ENCODE measurements at regions not wholly inside any gene's neighbourhood (a gene's known extent, or its start where the extent isn't known, plus 50 kb on each side); places are given as distances from the start of the nearest gene placed in this dataset.
A peak's percentile ranks its signal among the peaks of the same experiment; 100 is the strongest.

DNA sequence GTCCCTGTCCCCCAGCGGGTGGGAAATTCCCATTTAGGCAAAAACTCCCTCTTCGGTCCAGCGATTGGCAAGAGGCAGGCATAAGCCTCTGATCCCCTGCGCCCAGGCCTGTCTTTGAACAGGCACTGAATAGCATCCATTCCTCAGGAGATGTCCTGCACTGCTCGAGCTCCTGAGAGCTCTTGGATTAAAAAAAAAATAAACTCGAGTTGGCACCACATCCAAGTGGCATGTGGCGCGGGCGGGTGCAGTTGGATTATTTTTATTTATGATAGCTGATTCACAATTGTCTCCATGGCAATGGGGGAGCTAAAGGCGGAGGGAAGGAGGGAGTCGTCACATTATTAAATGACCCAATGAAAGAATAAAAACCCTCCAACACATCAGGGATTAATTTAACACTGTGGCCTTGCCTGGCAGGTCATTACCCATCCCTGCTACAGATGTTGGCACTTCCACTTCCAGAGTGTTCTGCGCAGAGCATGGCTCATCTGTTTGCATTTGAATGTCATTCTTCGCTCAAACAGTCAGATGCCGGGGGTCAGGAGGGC is 207.2 kb downstream of the AACS start:
- DNase-seq = no peak

GRCh38 chr12:125276567-125276966 is 211.3 kb downstream of the AACS start:
- no peak for DNase-seq

DNA sequence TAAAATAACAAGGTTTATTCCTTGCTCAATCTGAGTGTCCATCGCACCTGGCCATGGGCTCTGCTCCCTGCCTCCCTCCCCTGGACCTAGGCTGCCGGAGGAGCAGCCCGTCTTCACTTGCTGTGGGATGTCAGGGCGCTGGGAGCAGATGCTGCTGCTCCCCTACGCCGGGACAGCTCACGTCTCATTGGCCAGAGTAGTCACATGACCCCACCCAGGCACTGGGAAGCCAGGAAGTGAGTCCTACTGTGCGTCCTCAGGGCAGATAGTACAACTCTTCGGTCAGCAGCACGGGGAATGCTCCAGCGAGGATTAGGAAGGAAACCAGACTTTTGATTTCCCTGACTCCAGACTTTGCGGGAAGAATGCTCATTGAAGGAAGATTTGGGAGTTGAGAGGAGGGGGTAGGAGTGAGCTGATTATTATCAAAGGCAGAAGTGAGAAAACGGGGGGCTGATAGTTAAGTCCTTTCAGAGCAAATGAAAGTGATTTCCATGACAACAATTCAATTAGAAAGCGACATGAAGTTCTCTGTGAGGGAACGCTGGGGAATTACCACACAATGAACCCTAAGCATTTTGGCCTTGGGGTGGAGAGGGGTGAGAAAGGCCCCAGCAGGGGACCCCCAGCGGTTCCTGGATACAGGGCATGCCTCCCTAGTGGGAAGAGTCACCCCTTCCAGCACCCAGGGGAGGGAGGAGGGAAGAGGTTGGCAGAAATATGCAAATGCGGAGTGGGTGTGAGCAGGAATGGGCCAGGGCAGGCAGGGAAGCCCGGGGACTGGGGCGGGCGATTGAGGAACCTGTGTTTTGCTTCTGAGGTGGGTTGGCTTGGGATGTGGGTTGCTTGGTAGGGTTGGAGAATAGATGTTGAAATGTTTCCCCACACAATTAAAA is 215.5 kb downstream of the AACS start:
- DNase-seq = no peak

DNA sequence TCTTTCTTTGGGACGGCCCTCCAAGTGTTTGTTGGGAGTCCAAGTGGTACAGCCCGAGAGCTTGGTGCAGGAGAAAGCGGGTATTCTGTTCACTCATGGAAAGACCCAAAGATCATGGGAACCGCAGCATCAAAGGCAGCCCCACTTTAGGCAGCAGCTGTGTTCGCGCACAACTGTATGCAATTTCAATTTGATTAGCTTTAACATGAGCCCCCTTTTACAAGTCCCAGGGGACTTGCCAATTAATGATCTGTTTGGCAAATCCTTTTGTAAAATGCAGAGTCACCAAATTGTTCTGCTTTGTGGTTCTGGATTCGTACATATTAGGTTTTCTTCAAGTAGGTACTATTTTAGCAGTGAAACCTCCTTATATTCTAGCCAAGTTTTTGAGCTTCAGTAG is 217.7 kb downstream of the AACS start:
- peak; percentile 8 for DNase-seq

- DNase-seq = peak; percentile 46
Observed at GRCh38 chr12:125283521-125283920, 218.3 kb downstream of the AACS start.

DNA sequence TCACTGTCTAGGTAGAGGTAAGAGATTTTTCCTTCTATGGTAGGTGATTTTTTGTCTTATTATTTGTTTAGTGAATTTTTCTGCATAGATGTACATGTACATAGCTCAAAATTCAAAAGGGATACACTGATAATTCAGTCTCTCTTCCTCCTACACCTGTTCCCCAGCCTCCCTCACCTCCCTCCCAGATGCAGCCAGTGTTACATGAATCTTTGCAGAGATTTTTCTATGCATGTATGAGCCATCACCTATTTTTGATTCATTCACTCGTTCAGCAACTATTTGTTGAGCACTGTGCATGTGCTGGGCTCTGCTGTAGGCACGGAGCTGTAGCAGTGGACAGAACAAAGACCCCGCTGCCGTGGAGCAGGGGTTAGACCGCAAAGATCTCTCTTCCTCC is 218.9 kb downstream of the AACS start:
- DNase-seq = no peak

DNA sequence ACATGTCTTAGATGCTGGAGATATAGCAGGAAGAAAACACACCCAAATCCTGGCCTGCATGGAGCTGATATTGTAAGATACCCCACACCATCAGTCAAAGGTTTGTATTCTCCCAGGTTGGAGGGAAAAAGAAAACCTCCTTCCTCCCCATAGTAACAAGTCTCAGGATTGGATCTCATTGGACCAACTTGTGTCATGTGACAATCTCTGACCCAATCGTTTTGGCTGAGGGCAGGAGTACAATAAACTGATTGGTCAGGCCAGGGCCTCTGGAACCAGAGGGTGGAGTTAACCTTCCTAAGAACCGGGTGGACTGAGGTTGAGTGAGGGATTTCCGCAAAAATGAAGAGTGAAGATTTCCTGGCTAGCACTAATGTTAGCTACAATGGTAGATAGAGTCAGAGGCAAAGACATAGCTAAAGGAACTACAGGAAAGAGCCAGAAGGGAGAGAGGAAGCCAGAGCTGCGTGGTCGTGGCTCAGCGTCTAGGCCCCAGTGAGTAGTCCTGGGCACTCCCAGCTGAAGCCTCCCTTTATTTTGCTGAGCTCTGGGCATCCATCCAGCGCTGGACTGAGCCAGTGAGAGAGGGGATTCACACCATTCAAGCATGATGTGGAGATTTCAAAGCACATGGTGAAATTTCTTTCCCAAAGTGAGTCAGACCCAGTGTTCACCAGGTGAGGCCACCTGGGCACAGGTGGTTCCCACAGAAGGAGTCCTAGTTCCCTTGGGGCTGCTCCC is 219.9 kb downstream of the AACS start:
- no peak for DNase-seq

GRCh38 chr12:125286005-125286727 is 220.9 kb downstream of the AACS start:
- DNase-seq = no peak

DNA sequence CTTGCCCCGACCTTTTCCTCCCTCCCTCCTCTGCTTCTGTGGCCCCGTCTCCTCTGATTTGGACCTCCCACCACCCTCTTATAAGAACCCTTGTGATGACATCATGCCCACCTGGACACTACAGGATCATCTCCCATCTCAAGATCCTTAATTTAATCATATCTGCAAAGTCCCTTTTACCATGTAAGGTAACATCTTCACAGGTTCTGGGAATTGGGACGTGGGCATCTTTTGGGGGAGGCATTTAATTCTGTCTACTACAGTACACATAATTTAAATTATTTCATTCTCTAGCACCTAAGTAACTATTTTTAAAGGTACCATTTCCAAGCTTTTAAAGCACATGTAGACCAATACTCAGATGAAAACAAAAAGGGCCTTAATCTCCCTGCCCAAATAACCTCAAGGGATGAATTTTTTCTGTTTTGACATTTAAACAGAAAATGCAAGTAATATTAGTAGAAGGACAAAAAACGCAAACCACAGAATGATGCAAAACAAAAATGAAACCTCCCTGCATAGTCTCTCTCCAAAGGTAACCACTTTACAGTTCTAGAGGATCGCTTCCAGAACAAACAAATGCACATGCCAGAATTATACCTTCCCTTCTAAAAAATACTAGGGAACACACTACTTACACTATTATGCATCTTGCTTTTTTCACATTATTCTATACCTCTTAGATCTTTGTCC is 222.1 kb downstream of the AACS start:
- no peak for DNase-seq

DNA sequence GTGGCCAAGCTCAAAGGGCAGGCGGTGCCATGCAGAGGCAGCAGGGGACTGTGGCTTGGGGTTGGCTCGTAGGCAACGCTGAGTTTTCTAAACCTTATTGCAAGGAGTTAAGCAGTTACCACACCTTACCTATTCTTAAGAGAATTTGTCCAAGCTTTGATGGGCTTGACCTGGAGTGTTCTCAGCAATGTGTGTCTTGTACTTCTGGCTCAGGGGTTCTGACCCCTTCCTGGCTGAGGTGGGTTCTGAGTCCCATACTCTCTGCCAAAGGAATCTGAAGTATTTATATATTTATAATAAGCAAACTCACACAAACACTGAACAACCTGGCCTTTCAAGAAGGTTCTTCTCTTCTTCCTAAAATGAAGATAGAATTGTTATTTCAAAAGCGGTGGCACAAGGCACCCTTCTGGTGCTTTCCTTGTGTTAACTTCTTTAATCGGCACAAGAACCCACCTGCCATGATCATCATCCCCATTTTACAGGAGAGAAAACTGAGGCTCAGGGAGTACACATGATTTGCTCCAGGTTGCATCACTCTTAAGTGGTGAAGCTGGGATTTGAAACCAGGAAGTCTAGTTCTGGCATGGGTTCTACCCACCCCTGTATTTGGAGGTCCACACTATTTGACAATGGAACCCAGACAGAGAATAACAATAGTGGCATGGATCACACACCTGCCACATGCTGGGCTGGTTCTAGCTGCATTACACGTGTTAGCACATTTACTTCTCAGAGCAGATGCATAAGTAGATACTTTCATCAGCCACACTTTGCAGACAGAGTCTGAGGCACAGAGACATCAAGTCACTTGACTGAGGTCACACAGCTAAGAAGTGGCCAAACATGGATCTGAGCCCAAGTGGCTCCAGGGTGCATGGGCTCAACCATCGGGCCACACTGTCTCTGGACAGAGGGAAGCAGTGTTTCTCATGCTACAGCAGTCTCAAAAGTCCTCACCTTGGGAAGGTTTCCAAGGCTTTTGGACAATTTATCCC is 224.0 kb downstream of the AACS start:
- no peak for DNase-seq

GRCh38 chr12:125289970-125290369 is 224.7 kb downstream of the AACS start:
- no peak for DNase-seq

GRCh38 chr12:125292700-125293099 is 227.5 kb downstream of the AACS start:
- DNase-seq = no peak

DNA sequence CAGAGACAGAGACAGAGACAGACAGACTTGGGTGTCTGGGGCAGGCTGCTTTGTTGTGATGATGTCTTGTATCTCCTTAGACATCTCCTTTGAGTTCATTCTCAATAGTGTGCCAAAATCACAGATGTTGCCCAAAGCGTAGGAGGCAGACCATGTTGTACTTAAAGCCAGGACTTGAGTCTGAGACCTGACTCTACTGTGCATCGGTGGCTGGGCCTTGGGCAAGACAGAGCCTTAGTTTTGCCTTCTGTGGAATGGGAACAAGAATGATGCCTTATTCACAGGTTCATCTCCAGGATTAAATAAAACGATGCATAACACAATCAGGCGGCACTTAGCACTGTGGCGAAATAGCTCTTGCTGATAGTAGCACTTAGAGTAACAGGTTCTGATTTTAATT is 230.3 kb downstream of the AACS start:
- DNase-seq = no peak

DNA sequence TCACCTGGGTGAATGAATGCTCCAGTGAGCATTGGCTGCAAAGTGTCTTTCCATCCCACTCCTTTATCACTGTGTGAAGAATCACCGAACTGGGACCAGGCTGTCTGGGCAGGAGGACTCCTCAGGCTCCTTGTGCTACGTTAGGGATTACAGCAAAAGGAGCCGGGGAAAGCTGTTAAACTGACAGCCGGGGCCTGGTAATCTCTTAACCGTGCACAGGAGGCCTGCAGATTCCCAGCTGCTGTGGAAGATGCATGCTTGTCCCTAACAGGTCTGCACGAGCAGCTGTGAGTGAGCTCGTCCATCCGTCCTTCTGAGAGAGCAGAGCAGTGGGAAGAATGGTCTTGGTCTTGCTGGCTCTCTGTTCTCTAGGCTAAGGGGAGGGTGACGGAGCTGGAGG is 231.5 kb downstream of the AACS start:
- no peak for DNase-seq

DNA sequence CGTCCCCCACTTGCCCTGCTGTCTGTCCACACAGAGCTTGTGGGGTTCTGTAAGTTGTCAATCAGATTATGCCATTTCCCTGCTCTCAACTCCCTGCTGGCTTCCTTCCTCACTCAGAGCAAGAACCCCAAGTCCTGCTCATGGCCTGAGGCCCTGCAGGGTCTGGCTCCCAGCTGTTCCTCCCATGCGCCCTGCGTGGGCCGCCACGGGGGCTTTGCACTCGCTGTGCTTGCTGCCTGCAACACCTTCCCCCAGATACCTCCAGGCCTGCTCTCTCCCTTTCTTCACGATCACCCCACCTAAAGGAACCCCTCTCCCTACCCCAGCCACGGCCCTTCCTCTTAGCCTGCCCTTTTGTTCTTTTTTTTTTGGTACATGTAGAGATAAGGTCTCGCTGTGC is 234.6 kb downstream of the AACS start:
- DNase-seq = no peak

DNA sequence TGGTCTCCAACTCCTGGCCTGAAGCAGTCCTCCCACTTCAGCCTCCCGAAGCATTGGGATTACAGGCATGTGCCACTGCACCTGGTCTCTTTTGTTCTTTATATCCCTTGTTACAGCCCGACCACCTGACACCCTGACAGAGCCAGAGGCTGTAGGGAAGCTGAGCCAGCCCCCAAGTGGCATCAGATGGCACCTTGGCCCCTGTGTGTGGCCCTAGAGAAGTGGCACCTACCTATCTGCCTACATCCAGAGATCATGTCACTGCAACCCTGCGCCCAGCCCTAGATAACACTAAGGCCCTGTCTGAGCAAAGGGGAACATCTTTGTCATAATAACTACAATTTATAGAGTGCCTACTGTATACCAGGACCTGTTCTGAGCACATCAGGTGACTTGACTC is 235.0 kb downstream of the AACS start:
- no peak for DNase-seq

DNA sequence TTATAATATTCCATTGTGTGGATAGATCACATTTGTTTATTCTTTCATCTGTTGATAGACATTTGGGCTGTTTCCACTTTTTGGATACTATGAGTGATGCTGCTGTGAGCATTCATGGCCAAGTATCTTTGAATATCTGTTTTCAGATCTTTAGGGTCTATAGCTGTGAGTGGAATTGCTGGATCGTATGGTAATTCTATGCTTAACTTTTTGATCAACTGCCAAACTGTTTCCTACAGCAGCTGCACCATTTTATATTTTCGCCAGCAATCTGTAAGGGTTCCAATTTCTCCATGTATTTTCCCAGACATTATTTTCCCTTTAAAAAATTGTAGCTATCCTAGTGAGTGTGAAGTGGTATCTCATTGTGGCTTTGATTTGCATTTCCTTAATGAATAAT is 238.1 kb downstream of the AACS start:
- no peak for DNase-seq

GRCh38 chr12:125304029-125304428 is 238.8 kb downstream of the AACS start:
- no peak for DNase-seq

- DNase-seq = no peak
Observed at GRCh38 chr12:125305231-125305630, 240.0 kb downstream of the AACS start.

- no peak for DNase-seq
Observed at GRCh38 chr12:125310461-125310860, 245.2 kb downstream of the AACS start.

GRCh38 chr12:125311050-125311449 is 245.8 kb downstream of the AACS start:
- DNase-seq = no peak

All from NCI-H1105 (cell line).